GM21526 (cell line): ENCODE measurements at regions not wholly inside any gene's neighbourhood (a gene's known extent, or its start where the extent isn't known, plus 50 kb on each side); places are given as distances from the start of the nearest gene placed in this dataset.
"Not testable (repeated sequence)": the region's sequence is repeated elsewhere in the genome, so short reads cannot be mapped to it uniquely, and the experiment has no call there.

Experiments used
- ATAC-seq: cut with Tn5 transposase; IDR thresholded peaks from one replicate; pipeline ENCODE4 v1.9.1; 2021; ENCODE audit warnings: moderate library complexity; ENCODE audit not compliant: unreplicated experiment, low FRiP score

DNA sequence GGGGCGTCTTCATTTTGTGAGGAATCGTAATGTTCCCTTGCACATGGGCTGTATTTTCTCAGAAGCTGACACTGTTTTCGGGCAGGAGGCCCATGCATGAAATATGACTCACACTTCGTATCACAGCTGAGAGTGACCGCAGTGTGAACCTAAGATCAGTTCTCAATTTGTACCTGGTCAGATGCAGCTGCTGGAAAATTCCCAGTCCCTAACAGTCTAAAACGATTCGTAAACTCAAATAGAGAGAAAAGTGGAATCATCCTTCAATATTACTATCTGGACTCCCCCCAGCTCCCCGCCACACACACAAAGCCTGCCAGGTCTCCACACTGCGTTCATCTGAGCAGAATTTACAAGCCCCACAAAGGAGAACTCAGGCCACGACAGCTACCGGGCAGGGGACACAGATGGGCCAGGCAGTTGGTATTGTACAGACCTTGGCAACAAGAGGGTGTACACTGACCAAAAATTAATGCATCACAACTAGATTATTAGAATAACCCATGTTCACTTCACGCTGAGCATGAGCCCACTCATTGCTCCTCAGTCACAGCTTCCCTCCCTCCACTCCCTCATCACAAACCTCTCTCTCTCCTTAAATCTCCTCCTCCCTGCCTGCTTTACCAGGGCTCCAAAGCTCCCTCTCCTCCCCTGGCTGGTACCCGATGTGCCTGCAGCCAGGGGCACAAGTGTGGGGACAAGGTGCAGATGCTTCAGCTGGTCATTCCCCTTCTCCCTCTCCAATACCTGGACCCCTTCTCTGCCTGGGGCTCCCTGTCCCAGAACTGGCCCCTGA, 488.4 kb downstream of the PREX1 start:
- ATAC-seq = no peak

- ATAC-seq = no peak
Measured at GRCh38 chr20:48338717-48339116, 489.1 kb downstream of the PREX1 start.

GRCh38 chr20:48336597-48336996, 491.2 kb downstream of the PREX1 start:
- ATAC-seq = no peak

DNA sequence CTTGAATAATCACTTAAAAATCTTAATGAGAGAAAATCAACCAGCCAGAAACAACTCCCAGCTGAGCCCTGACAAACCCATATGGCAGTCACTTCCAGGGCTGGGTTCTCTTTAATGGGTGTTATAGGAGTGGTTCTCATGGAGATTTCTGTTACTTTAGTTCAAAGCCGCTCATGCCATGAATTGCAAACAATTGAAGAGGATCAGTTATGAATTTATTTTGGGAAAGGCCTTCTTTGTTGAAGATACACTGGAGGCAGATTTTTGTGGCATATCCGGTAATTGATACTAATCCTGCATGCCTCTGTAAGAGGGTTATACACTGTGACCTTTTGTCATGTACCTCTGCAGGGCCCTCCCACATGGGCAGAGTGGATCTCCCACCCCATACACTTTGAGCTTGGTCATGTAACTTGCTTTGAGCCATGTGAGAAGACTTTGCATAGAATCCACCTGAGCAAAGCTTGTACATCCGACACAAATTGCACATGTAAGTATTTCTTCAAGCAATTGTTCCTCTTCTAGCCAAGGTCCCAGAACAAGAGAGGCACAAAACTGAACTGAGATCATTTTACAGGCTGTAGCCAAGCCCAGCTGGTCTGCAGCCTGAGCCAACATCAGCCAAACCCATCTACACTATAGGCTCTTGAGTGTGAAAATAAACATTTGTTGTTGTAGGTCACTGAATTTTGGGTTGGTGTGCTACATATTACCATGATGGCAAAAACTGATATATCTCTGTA, 492.3 kb downstream of the PREX1 start:
- no peak for ATAC-seq

DNA sequence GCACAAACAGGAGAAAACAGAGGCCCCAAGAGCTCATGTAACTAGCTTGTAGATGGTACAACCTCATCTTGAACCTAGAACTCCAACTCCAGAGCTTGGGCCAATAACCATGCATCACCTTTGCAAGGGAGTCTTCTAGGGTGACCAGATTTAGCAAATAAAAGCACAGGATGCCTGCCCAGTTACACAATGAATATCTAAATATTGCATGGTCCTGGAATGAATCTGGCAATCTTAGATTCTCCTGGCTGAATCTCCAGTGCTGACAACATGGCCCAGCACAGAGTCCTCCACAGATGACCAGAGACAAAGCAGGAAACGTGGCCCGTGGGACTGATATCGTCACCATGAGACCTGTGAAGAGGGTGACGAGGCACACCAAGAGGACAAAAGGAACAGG, 494.1 kb downstream of the PREX1 start:
- ATAC-seq = no peak

GRCh38 chr20:48332555-48332954, 495.2 kb downstream of the PREX1 start:
- no peak for ATAC-seq

- no peak for ATAC-seq
Measured at GRCh38 chr20:48331518-48332286, 496.1 kb downstream of the PREX1 start.

DNA sequence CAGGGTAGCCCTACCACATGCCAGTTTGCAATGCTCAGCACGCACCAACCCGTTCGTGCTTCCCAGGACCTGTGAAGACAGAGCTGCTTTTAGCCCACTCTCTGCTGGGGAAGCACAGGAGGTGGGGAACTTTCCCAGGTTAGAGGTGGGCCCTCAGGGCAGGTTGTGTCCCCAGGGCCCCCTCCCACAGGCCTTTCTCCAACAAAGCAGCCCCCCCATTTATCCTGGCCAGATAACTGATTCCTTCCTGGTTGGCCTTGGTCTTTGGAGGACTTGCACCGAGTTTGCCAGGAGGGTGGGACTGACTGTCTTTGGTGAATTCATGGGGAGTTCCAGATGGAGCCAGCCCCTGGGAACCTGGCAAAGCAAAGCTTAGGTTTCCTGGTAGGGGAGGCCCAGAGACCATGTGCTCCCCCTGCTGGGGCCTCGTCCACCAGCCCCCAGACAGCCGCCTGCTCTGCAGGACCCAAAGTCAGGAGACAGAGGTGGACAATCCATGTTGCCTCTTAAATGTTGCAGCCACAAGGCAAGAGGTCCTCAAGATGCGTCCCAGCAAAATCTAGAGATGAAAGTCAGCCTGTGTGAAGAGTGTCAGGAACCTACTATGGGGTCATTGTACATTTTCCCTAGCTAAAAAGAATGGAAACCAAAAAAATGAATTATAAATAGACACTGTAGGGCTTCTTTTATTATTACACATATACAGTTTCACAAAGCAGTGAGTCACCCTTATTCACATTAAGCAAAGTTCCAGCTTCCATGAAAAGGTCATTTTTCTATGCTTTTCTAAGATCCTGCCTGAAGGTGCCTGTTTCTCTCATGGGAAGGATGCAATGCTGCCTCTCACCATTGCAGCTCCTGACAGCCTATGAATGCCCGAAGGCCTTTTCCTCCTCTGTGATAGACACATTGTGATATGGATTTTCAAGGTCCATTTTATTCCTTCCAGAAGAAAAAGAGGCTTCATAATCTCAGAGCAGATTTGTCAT, 497.8 kb downstream of the PREX1 start:
- ATAC-seq = no peak

DNA sequence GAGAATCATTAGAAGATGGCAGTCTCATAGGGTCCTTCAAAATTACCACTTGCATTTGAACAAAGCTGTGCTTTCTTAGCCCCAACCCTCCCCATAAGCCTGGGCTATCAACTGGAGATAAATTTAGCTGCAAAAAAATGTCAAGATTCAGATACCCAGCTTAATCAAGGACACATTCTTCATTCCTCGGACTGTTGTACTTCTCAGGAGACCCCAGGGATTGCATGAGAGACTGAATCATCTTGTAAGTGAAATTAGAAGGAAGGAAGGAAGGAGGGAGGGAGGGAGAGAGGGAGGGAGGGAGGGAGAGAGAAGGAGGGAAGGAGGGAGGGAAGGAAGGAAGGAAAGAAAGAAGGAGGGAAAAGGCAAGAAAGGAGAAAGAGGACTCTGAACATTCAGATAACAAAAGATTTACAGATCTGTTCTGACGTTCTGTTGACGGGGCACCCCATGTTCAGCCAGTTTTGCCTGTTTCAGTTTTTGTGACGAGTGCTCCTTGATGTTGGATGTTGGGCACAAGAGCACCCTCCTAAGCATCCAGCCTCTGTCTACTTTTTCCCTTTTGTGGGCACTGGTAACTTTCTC, 498.7 kb downstream of the PREX1 start:
- no peak for ATAC-seq

- ATAC-seq = not testable (repeated sequence)
Measured at GRCh38 chr20:48327848-48328247, 500.0 kb downstream of the PREX1 start.

DNA sequence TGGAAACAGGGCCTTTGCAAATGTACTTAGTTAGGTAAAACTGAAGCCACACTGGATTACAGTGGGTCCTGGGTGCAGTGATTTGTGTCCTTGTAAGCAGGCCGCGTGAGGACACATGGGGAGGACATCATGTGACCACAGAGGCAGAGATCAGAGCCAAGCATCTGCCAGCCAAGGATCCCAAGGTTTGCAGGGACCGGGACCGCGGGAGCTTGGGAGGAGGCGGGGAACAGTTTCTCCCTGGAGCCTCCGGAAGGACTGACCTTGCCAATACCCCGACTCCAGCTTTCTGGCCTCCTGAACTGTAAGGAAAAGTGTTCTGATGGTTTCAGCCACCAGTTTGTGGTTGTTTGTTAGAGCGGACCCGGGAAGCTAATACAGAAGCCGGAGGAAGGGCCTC, 500.9 kb downstream of the PREX1 start:
- ATAC-seq = no peak

DNA sequence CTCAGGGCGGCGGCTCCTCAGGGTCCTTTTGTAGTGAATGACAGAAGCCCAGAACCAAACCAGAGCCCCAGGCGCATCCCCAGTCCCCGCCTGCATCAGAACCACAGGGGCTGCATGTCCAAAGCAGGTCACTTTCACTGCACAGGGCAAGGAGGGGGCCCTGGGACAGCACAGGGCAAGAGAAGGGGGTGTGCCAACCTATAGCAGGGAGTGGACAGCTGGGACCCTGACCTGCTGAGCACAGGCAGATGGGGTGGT, 501.4 kb downstream of the PREX1 start:
- ATAC-seq = no peak

DNA sequence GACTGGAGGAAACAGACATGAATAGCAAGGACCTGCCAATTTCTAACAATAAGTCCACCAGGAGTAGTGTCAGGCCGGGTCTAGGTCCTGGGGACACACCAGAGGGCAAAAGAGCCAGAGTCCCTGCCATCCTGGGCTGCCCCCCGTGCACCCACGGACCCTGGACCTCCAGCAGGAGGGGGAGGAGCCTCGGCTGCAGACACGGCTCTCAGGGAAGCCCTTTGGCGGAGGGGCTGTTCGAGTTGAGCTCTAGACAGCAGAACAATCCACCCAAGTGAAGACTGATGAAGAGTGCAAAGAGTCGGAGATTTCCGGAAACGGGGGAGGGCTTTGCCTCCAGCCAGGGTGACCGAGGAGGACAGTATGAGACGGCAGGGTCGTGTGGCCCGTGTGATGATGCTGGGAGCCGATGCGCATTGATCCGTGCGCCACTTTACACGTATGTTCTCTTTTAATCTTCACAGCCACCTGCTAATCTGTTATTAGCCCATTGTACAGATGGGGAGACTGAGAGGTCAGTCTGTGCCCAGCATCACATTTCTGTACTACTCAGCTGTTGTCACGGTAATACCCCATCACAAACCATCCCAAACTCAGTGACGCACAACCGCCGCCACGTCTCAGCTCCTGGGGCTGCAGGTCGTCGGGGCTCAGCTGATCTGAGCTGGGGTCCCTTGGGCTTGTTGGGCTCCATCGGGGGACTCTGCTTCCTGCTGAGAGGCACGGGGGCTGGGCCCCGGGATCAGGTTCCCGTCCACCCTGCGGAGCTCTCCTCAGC, 502.0 kb downstream of the PREX1 start:
- ATAC-seq = no peak

DNA sequence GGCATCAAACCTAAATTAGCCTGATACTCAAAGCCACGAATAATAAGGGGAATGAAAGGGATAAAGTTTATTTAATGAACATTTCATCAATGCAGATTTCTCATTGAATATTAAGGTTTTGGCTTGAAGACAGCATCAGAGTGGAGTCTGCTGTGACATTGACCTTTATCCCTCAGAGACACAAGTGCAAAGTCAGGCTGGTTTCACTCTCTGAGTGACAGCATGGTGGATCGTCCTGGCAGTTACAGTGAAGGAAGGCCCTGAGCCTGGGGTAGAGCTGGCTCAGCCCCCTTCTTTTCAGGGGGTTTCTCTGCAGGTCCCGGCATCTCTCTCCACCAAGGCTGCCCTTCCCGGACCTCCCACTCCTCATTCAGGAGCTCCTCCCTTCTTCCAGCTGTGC, 503.1 kb downstream of the PREX1 start:
- no peak for ATAC-seq

DNA sequence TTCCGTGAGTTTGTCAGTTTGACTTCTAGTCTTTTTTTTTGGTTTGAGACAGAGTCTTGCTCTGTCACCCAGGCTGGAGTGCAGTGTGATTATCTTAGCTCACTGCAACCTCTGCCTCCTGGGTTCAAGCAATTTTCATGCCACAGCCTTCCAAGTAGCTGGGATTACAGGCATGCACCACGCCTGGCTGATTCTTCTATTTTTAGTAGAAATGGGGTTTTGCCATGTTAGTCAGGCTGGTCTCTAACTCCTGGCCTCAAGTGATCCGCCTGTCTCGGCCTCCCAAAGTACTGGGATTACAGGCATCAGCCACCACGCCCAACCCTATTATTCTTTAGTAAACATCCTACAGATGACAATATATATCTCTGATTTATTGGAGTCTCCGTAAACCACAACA, 506.5 kb downstream of the PREX1 start:
- ATAC-seq = no peak

- no peak for ATAC-seq
Measured at GRCh38 chr20:48319943-48320584, 507.7 kb downstream of the PREX1 start.

DNA sequence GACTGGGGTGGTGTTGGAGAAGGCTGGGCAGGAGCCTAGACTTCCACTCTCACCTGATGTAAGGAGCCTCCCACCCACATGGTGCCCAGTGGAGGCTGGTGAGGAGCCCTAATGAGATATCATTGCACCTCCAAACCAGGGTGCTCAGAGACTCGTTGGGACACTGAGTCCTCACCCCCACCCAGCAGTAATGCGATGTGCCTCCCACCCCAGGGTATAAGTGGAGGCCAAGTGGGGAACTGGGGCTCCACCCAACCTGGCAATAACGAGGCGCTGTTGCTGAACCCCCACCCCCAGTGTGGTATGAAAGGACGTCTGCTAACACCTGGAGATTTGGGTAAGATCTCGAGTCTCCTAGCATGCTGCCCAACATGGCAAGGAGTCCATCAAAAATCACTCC, 510.2 kb downstream of the PREX1 start:
- no peak for ATAC-seq

GRCh38 chr20:48314925-48315592, 512.7 kb downstream of the PREX1 start:
- ATAC-seq = no peak
